Central memory CD8-positive, alpha-beta T cell (primary cell): ENCODE measurements at regions not wholly inside any gene's neighbourhood (a gene's known extent, or its start where the extent isn't known, plus 50 kb on each side); places are given as distances from the start of the nearest gene placed in this dataset.

Experiments
- ATAC-seq: fragments of 150-1000 bp; cut with Tn5 transposase; replicated peaks from 2 replicates; pipeline ENCODE4 v1.10.0; 2022; ENCODE audit warnings: mild to moderate bottlenecking, moderate FRiP score, moderate number of reproducible peaks; ENCODE audit not compliant: poor library complexity, severe bottlenecking; ENCODE audit errors: extremely low read depth
- DNase-seq, 2 donors: peaks; one replicate each; pipeline ENCODE4 v3.0.0; 2021; ENCODE audit warnings: low spot score in 2 of 2
- H3K27ac Mint-ChIP-seq: one replicate; pipeline ENCODE4 v1.8.0; 2022; ENCODE audit warnings: low read depth, mild to moderate bottlenecking, moderate library complexity, mixed read lengths
- H3K27me3 Mint-ChIP-seq: one replicate; pipeline ENCODE4 v1.8.0; 2022; ENCODE audit warnings: mixed read lengths
- H3K36me3 Mint-ChIP-seq: one replicate; pipeline ENCODE4 v1.8.0; 2022; ENCODE audit warnings: mild to moderate bottlenecking, moderate library complexity, mixed read lengths; ENCODE audit not compliant: insufficient read depth
- H3K4me1 Mint-ChIP-seq: one replicate; pipeline ENCODE4 v1.8.0; 2022; ENCODE audit warnings: mixed read lengths
- H3K4me3 Mint-ChIP-seq: one replicate; pipeline ENCODE4 v1.8.0; 2022; ENCODE audit warnings: mild to moderate bottlenecking, moderate library complexity, mixed read lengths
- H3K9me3 Mint-ChIP-seq: one replicate; pipeline ENCODE4 v1.8.0; 2022; ENCODE audit warnings: mixed read lengths

DNA sequence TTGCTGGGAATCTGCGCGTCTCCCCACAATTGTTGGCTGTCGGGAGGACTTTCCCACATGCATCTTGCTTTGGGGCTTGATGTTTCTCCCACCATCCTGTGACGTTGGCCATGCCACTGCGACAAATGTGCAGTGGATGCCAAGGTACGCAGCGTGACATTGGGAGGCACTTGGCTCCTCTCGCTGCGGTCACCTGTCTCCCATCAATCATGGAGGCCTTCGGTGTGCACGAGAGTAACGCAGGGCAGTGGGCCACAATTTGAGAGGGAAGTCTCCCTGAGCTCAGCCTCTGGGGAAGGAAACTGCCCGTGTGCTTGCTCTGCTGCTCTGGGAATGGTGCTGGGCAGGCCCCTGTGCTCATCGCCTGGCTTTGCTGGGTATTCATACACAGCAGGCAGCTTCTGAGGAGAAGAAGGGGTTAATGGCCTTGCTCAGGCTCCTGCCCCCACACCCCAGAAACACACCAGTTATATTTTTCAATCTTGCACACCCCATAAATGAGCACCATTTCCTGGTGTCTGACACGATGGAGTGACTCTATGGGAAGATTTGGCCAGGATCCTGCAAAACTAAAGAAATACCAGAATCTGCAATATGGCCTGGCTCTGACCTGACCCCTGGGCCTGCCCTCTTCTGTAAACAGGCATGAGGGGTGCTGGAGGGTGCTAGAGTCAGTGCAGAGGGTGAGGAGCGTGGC is 153.5 kb downstream of the ADAMTS15 start:
- Mint-ChIP-seq H3K9me3 (no peaks in the 10 kb centered on the region), H3K36me3 (no peaks in the 10 kb centered on the region), H3K4me1 (no peaks in the 10 kb centered on the region), H3K4me3 (no peak overlapping the region), H3K27me3 (peaks cover 18% of the 10 kb centered on the region), H3K27ac (no peak overlapping the region)
- no peak for ATAC-seq
- no peak for DNase-seq

DNA sequence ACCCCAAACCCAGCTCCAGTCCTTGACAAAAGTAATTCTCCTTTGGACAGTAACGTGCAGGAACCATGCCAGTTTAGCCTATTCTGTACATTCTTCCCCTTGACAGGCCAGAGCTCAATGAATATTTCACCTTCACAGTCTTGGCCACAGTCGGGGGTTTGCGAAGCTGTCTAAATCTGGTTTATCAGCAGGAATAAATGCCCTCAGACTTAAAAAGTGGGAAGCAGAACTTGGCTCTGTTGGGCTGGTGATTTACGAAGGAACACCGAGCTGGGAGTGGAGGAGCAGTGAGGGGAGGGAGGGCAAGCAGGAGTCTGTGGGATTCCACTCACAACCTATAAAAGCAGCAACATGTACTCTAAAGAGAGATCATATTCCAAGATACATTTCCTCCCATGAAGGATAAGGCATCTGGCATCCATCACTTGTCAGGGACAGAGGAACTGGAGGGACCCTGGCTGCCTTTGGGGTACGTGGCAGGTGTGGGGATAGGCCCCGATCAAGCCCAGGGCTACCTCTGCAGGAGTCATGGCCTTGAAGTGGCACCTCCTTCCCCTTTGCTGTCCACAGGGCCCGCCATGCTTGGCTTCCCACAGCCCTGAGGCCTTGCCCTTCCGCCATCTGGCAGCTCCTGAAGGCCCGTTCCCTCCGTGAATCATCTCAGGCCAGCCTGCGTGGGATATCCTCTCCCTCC is 154.3 kb downstream of the ADAMTS15 start:
- no peaks in the 10 kb centered on the region for H3K36me3 Mint-ChIP-seq
- peaks cover 27% of the 10 kb centered on the region for H3K27me3 Mint-ChIP-seq
- no peaks in the 10 kb centered on the region for H3K9me3 Mint-ChIP-seq
- ATAC-seq = no peak
- H3K4me3 Mint-ChIP-seq = no peak overlapping the region
- no peak for DNase-seq
- H3K27ac Mint-ChIP-seq = no peak overlapping the region
- no peaks in the 10 kb centered on the region for H3K4me1 Mint-ChIP-seq

DNA sequence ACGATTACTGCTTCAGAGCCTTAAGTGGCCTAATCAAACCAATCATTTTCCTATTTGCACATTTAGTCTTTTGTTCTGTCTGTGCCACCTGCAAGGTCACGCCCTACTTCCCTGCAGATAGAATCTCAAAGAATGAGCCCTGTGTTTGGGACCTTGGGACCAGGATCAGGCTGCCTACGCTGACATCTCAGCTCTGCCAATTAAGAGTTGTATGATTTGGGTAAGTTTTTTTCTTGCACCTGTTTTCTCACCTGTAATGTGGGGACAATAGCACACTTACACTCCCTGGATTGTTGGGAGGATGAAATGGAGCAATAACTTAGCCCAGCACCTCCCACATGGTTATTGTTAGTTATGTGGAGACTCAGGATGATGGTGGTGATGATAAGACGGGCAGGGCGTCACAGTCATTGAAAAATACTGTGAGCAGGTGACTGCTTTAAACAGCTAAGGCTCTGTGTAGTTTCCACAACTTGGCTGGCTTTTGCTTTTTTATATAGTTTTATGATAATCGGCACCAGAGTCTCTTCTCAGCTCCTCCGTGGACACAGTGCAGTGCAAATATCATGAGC is 155.0 kb downstream of the ADAMTS15 start:
- Mint-ChIP-seq H3K4me1 (no peaks in the 10 kb centered on the region), H3K27me3 (peaks cover 33% of the 10 kb centered on the region), H3K27ac (no peak overlapping the region), H3K4me3 (no peak overlapping the region), H3K36me3 (no peaks in the 10 kb centered on the region), H3K9me3 (no peaks in the 10 kb centered on the region)
- no peak for ATAC-seq
- DNase-seq = no peak

DNA sequence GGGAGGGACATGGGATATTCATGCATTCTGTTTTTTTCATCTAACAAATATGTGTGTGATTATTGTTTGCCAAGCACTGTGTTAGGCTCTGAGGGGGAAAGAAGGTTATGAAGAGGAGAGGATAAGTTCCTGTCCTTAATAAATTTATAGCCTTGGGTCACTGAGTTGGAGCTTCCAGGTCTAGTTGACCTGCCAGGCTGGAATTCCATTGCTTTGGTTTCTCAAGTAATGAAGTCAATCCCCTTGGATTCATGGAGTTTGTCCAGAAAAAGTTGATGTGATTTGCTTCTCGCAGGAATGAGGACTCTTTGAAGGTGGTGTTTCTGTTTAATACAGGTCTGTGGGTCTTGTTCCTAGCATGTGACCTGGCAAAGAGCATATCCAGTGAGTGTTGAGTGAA is 156.2 kb downstream of the ADAMTS15 start:
- no peaks in the 10 kb centered on the region for H3K36me3 Mint-ChIP-seq
- no peak overlapping the region for H3K27ac Mint-ChIP-seq
- no peak for DNase-seq
- peaks cover 40% of the 10 kb centered on the region for H3K27me3 Mint-ChIP-seq
- H3K4me3 Mint-ChIP-seq = no peak overlapping the region
- H3K4me1 Mint-ChIP-seq = no peaks in the 10 kb centered on the region
- no peak for ATAC-seq
- H3K9me3 Mint-ChIP-seq = no peaks in the 10 kb centered on the region

DNA sequence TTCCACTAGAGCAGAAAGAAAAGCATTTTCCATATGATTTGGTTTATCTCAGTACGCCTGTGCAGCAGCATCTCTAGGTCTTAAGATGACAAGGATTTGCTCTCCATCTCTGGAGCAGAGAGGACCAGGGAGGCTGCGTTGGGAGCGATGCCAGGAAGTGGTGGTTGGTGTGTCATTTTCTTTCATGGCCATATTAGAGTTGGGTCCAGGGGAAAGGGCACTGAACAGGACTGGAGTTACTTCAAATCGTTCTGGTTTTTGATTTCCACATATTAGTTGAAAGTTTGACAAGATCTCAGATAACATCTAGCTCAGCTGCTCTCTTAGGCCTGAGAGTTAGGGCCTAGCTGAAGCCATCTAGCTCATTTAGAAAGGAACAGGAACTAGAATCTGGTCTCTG is 157.7 kb downstream of the ADAMTS15 start:
- DNase-seq = no peak
- no peaks in the 10 kb centered on the region for H3K9me3 Mint-ChIP-seq
- no peak overlapping the region for H3K27ac Mint-ChIP-seq
- ATAC-seq = no peak
- peaks cover 35% of the 10 kb centered on the region for H3K27me3 Mint-ChIP-seq
- no peak overlapping the region for H3K4me3 Mint-ChIP-seq
- no peaks in the 10 kb centered on the region for H3K36me3 Mint-ChIP-seq
- no peaks in the 10 kb centered on the region for H3K4me1 Mint-ChIP-seq

DNA sequence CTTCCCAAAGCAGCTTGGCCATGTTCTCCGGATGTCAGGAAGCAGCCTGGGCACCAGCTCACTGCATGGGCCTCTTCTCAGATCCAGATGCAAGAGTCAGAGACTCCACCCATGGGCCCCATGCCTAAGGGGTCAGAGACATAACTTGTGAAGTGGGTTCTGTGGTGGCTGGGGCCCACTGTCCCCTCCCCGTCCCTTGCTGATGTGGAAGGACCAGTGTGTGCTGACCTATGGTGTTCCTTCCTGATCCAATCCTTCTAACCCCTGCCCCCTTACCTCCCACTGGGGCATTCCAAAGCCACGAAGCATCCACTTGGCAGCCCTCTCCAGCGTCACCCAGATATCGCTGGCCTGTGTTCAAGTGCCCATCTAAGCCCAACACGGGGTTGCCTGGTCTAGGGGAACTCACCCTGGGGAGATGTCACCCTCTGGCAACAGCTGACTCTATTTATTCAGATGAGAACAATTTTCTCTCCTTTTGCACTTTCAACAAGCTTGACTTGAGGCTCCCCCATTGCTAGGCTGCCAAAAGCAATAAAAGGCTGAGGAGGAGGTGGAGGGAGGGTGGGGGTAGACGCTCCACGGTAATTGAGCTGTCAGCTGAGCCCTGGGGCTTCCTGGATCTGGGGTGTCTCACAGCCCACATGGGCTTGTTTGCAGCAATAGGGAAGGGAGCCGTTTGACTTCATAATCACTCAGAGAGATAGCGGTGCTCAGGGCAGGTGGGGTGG is 158.5 kb downstream of the ADAMTS15 start:
- no peak for DNase-seq
- H3K4me1 Mint-ChIP-seq = no peaks in the 10 kb centered on the region
- peaks cover 35% of the 10 kb centered on the region for H3K27me3 Mint-ChIP-seq
- no peak overlapping the region for H3K4me3 Mint-ChIP-seq
- no peaks in the 10 kb centered on the region for H3K36me3 Mint-ChIP-seq
- H3K9me3 Mint-ChIP-seq = no peaks in the 10 kb centered on the region
- no peak for ATAC-seq
- H3K27ac Mint-ChIP-seq = no peak overlapping the region

DNA sequence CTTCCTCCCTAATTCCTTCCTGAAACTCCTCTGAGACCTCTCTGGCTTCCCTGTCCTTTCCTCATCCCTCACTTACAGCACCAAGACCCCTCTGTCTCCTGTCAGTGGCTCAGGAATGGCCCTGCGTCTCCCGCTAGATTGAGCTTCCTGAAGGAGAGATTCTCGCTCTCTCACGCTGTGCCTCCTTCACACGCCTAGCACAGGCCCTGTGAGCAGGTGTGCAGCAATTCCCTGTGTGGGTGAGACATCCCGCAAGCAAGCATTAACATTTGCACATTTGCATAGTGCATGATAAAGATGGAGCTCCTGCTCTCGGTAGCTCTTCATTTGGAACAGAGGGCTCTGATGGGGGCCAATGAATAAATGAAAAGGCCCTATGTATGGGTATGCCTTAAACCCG is 159.8 kb downstream of the ADAMTS15 start:
- Mint-ChIP-seq H3K27ac (no peak overlapping the region), H3K4me1 (no peaks in the 10 kb centered on the region), H3K9me3 (no peaks in the 10 kb centered on the region), H3K4me3 (no peak overlapping the region), H3K36me3 (no peaks in the 10 kb centered on the region), H3K27me3 (peaks cover 35% of the 10 kb centered on the region)
- ATAC-seq (no peak), DNase-seq (no peak)

DNA sequence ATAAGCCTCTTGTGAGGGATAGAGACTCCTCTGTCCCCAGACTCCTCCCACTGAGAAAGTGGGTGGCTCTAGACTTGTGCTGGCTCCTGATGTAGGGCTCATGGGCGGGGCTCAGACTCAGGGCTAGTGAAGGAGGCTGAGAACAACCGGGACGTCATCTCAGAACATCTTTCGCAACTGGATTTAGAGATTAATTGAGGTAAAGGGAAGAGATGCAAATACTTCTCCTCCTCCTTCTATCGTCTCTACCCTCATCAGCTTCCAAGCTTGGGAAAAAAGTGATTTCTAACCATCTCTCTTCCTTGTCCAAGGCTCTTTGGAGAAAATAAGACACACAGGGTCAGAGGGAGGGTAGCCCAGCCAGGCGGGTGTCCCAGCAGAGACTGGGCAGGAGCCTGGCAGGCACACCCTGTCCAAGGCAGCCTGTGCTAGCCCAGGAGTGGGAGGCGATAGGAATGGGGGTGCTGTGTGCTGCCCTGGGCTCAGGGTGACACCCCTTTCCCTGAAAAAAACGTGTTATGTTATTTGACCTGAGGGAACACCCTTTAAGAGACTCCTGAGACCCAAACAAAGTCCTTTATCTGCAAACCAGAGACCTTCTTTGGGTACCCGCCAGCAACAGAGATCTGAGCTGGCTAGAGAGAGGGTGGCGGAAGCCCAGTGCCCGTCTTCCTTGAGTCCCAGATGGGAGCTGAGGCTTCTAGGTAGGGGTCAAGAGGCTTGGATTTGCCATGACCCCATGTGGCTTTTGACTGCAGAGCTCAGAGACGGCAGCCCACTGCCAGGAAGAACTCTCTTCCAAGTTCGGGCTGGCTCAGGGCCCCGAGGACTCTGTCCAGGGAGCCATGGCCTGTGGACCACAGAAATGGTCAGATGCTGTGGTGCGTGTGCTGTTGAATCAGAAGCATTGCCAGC is 160.9 kb downstream of the ADAMTS15 start:
- Mint-ChIP-seq H3K27me3 (peaks cover 33% of the 10 kb centered on the region), H3K36me3 (no peaks in the 10 kb centered on the region), H3K4me1 (no peaks in the 10 kb centered on the region), H3K27ac (no peak overlapping the region), H3K9me3 (no peaks in the 10 kb centered on the region), H3K4me3 (no peak overlapping the region)
- no peak for ATAC-seq
- DNase-seq = no peak

DNA sequence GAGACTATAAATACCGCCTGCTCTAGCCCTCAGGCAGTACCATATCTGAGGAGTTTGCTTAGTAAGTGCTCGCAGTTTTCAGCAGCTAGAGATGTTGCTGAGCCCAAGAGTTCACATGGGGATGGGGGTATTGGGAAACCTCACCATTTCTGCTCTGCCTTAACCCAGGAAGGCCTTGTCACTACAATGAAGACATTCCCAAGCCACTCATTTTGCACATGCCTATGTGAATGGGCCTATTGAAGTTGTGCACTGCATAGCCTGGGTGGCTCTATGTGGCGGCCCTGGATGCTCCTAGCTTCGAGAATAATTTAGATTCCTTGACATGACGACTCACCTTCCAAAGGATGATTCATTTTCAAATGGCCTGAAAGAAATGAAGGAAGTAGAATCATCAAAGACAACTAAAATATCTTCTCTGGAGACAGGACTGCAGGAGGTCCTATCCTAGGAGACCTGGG is 163.4 kb downstream of the ADAMTS15 start:
- H3K4me1 Mint-ChIP-seq = no peaks in the 10 kb centered on the region
- H3K4me3 Mint-ChIP-seq = no peak overlapping the region
- DNase-seq (no peak), ATAC-seq (no peak)
- H3K9me3 Mint-ChIP-seq = no peaks in the 10 kb centered on the region
- H3K27ac Mint-ChIP-seq = no peak overlapping the region
- H3K27me3 Mint-ChIP-seq = peaks cover 23% of the 10 kb centered on the region
- no peaks in the 10 kb centered on the region for H3K36me3 Mint-ChIP-seq

DNA sequence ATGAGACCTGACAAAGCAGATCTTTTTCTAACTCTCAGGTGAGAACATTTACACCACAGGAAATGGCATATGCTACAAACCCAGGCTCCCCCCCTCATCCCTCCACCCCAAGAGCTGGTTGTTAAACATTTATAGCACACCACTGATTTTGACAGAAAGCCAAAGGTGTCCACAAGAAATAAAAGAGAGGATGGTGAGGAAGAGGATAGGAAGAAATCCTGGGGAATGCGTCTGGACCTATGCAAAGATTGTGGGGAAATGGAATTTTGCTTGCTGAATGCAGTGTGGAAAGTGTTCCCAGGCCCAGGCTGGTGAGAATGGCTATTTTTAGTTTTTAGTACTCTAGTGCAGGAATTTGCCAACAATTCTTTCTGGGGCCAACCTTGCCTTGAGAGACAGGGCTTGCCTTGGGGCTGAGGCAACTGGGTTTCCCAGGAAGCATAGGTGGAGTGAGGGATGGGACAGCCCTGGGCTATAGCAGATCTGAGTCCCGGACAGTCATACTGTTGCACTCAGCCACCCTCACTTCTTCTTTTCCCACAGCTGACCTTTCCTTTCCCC is 163.9 kb downstream of the ADAMTS15 start:
- DNase-seq (no peak), ATAC-seq (no peak)
- H3K27ac Mint-ChIP-seq = no peak overlapping the region

DNA sequence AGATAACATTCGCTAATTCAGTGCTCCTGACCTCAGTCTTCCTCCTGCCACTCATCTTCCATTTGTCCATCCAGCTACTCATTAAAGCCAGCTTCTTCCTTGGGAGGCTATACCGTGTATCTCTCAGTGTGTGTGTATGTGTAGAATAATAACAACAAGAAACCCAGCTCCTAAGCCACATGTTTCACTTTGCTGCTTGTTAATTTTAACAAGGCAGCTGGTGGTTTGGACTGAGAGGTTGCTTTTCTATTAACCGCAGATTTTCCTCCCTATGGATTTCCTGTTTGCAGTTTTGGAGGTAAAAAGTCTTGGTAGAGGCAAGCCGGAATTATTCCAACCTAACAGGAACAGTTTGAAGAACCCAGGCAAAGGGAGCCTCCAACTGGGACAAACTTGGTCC is 165.0 kb downstream of the ADAMTS15 start:
- Mint-ChIP-seq H3K4me1 (no peaks in the 10 kb centered on the region), H3K27ac (no peak overlapping the region), H3K27me3 (peaks cover 8% of the 10 kb centered on the region), H3K4me3 (no peak overlapping the region), H3K36me3 (no peaks in the 10 kb centered on the region), H3K9me3 (no peaks in the 10 kb centered on the region)
- DNase-seq = no peak
- ATAC-seq = no peak

More for the DNA sequence above, 163.9 kb downstream of the ADAMTS15 start:
- Mint-ChIP-seq H3K4me1 (no peaks in the 10 kb centered on the region), H3K9me3 (no peaks in the 10 kb centered on the region), H3K27me3 (peaks cover 18% of the 10 kb centered on the region), H3K4me3 (no peak overlapping the region), H3K36me3 (no peaks in the 10 kb centered on the region)

DNA sequence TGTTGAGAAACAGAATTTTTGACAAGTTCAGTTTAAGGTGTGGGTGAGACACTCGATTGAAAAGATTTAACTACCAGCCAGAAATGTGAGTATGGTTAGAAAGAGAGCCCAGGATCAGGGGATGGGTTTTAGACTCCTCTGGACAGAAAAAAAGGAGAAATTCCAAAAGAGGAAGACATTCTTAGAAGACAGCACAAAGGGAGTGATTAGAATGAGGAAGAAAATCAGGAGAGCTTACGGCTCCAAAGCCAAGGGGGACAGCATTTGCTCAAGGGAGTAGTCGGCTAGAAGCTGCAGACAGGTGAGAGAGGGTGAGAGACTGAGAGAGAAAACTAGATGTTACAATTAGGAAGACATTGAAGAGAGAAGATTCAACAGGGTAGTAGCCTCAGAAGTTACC is 166.1 kb downstream of the ADAMTS15 start:
- Mint-ChIP-seq H3K36me3 (no peaks in the 10 kb centered on the region), H3K9me3 (no peaks in the 10 kb centered on the region), H3K4me1 (no peaks in the 10 kb centered on the region), H3K4me3 (no peak overlapping the region), H3K27ac (no peak overlapping the region), H3K27me3 (no peaks in the 10 kb centered on the region)
- ATAC-seq = no peak
- no peak for DNase-seq
